Activated gamma-delta T cell treated with anti-CD3 and anti-CD28 coated beads, Interleukin-2, amount 50 U/mL, for 16 hours (primary cell): ENCODE measurements at regions not wholly inside any gene's neighbourhood (a gene's known extent, or its start where the extent isn't known, plus 50 kb on each side); places are given as distances from the start of the nearest gene placed in this dataset.

Source experiments
- DNase-seq: peaks from one replicate; pipeline ENCODE4 v3.0.0-alpha.2; 2020; ENCODE audit warnings: low read depth

DNA sequence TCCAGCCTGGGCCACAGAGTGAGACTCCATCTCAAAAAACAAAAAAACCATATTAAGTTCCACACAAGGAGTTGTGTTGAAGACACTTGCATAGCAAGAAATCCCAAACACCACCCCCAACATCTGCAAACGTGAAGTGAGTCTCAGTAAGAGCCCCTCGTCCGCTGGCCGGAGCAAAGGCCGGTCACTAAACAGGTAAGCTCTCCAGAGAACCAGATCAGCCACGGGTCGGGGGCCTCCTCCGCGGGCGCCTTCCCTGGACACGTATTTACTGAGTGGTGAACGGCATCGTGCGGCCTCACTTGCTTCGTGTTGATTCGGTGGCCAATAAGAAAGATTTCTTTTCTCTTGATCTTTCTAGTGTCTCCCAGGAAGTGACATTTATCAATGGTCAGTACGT is 93.6 kb downstream of the MRPL36 start:
- no peak for DNase-seq

DNA sequence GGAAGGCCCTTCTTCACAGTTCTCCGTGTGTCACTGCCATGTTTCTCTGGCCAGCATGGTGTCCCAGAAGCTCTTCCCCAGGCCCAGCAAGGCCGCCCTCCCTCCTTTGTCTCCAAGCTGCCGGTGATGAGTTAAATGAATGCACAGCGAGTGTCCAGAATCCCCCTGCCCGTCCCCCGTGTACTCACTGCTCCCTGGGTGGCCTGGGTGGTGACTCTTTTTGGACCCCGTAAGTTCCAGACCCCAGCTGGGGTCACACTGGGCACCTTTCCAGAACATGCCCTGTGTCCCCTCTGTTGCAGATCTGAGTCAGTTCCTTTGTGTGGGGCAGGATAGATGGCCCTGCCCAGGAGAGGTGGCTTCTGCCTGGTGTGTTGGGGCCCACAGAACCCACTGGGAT is 95.0 kb downstream of the MRPL36 start:
- DNase-seq: no peak

DNA sequence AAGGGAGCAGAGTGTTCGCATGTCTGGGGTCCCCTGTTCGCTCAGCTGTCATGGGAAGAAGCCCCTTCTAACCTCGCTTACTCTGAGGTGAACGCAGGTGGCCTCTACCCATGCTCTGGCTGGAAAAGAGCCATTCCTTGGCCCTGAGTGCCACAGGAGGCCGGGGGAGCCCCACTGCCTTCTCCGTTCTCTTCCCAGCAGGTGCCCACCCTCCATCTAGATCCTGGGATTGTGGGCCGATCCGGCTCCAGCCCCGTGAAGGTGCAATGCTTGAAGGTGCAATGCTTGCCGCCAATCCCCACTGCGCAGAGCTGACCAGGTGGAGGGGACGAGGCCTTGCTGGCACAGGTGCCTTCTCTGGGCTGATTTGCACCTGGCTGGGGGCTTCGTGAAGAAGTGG is 95.4 kb downstream of the MRPL36 start:
- no peak for DNase-seq

- no peak for DNase-seq
These were observed 96.1 kb downstream of the MRPL36 start for GRCh38 chr5:1703352-1704050.

- no peak for DNase-seq
These were observed 97.3 kb downstream of the MRPL36 start for GRCh38 chr5:1702318-1702717.

GRCh38 chr5:1701884-1702283 is 97.8 kb downstream of the MRPL36 start:
- DNase-seq: no peak

- DNase-seq: no peak
These were observed 98.3 kb downstream of the MRPL36 start for GRCh38 chr5:1701216-1701864.

DNA sequence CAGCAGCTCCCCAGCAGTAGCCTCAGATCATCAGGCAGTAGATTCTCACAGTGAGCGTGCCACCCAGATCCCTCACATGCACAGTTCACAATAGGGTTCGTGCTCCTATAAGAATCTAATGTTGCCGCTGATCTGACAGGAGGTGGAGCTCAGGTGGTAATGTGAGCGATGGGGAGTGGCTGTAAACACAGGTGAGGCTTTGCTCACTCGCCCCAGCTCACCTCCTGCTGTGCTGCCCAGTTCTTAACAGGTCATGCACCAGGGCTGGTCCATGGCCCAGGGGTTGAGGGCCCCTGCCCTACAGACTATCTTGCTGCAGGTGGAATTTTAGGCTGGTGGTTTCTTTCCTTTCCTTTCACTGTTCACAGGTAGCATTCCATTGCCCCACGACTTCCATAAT is 100.2 kb downstream of the MRPL36 start:
- no peak for DNase-seq

DNA sequence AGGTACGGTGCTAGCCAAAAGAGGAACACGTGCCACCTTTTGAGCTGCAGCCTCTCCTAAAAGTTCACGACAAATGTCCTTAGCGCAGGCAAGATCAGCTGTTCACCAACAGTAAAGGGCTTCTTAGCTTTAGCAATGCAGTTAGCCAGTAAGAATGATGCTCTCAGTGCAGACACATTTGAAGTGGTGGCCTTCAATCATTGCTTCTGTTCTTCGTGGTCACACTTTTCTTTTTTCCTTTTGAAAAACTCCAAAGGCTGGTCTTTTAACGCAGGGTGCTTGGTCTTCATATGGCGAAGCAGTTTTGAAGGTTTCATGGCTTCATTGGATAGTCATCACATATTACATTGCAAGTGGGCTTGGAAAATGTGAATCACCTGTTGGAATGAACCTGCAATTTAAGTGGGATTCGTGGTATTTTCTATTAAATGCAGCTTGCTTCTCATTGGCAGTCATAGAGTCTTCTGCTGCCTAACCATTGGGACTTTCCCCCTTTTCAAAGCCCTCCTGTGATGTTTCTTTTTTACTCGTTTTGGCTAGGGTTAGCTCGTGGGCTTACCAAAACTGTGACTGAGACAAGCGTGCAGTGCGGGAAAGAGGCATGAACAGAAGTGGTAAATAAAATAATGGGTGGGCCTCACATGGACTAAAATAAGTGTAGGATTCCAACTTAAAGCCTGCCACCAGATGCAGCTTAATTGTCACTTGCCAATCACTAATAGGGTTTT is 100.9 kb downstream of the MRPL36 start:
- no peak for DNase-seq

GRCh38 chr5:1692381-1692780 is 107.3 kb downstream of the MRPL36 start:
- DNase-seq: no peak

- no peak for DNase-seq
These were observed 112.2 kb downstream of the MRPL36 start for GRCh38 chr5:1687301-1687970.

DNA sequence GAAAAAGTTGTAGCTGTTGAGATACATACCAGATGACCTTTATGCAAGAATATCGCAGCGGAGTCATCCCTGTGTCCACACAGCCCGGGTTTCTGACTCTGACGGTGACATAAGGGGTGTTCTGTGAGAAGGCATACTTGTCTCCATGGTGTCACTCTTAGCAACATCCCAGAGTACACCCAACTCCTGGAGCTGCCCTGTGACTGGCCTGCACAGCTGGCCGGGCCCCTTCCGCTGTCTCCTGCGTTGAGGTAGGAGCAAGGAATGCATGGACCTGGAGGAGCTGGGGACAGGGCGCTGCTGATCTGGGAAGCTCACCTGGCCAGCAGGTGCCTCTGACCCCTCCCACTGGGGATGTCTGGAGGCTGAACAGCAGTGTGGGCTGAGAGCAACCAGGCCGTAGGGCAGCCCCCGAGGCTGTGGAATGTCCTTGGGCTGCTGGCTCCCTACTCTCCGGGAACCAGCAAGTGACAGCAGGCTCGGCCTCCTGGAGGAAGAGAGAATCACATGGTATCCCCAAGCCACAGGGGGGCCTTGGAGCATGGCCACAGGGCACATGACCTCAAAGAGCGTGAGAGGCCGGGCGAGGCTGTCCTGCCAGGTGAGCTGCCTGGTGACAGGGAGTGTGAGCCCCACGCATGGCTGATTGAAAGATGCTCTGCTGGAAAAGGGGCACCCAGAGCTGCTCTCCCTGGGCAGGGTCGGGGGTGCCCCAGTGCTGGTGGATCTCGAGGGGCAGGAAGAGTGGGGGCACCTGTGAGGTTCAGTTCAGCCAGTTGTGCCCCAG is 113.4 kb downstream of the MRPL36 start:
- DNase-seq: no peak

DNA sequence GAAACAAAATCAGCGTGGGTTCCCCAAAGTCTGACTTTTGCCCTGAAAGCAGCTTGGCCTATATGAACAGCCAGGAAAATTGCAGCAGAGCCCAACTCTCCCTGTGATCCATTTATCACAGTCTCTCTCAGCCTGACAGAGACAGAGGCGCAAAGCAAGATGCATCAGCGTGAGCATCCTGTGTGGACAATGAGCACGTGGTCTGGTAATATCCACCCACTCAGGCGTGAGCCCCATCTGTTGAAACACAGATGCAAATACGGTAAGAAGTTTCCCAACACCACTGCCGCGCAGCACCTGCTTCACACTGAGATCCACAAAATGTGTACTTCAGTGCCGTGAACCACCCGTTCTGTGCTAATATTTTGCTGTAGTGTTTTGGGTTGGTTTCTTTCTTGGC is 114.6 kb downstream of the MRPL36 start:
- DNase-seq: no peak

DNA sequence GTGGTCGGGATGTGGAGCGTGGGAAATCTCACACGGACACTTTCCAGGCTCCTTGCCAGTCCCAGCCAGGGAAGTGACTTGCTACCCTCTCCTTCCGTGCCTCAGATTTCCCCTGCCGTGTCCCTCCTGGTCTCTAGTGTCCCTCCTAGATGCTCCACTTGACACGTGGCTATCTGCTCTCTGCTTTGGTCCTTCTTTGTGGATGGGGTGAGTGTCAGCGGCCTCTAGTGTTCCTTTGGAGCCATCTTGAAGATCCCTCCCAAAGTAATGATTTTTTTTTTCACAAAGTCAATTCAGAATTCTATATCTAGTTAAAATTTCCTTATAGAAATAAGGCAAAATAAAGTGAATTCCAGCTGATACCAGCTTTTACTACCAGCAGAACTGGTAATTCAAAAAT is 117.7 kb downstream of the MRPL36 start:
- DNase-seq: no peak

DNA sequence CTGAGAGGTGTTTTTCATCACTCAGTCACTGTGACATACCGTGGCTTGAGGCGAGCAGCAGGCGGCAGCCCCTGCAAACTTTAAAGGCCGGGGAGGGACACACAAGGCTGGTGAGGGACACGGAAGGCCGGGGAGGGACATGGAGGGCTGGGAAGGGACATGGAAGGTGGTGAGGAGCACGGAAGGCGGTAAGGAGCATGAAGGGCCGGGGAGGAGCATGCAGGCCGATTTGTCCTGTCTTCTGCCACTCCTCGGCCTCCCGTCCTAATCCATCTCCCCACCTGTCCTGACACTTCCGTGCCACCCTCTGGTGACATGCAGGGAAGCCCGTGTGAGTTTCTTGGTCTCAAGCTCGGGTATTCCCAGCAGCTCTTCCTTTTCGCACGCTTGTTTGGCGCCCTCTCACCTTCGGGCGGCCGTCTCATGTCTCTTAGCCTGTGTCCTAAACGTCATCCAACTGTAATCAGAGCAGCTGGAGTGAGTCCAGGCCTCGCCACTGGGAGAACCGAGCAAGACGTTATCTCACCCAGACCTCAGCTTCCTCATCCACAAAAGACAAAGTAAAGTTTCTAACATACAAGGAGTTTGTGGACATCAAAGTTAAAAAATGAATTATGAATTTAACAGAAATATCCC is 126.5 kb downstream of the MRPL36 start:
- no peak for DNase-seq

DNA sequence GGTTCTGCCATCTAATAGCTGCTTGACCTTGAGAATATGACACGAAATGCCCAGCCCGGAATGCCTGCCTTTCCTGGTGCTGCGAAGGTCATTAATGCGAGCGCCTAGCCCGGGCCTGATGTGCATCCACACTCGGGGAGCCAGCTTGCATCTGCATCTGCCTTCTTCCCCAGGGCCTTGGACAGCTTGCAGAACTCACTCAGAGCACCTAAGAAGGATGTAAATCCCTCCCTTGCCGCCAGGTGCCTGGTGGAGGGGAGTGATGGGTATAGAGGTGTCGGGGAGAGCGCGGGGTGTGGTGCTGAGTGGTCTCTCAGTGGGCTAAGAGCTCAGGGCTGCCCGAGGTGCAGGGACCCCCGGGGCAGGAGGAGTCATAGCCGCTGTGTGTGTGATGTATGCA is 127.2 kb downstream of the MRPL36 start:
- no peak for DNase-seq

- DNase-seq: no peak
These were observed 128.3 kb downstream of the MRPL36 start for GRCh38 chr5:1671351-1671750.

- no peak for DNase-seq
These were observed 129.3 kb downstream of the MRPL36 start for GRCh38 chr5:1670351-1670750.

DNA sequence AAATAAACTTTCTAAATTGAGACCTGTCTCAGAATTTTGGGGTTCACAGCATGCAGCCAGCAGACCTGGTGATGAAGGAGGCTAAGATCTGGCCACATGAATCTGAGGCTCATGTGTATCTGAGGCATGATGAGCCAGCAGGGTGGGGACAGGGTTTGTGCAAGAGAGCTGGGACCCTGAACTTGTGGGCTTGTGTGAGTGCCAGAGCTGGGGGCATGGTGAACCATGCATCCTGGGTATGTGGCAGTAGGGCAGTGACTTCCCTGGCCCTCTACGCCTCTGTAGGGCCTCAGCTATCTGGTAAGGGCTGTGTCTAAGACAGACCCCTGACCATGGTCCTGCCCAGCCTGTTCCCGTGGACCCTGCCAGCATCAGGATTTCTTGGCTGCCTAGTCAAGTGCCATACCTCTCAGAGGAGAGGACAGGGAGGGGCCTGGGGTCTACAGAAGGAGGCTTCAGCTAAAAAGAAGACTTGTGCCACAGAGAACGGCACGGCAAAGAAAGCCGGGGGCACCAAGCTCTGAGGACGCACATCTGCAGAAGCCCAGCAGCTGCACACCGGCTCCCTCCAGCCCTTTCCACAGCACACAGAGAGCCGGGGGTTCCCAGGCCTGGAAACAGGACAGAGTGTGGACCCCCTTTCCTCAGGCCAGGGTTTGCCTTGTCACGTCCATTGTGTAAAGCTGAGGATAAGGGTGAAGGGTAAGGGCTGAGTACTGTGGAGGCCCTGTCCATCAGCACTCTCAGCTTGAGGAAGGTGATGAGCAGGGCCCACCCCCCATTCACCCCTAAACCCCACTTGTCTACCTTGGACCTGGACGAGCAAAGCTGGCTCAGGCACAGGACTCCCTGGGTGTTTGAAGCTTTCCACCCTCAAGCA is 130.1 kb downstream of the MRPL36 start:
- DNase-seq: no peak

- DNase-seq: no peak
These were observed 131.4 kb downstream of the MRPL36 start for GRCh38 chr5:1668141-1668721.
